GM23338 (cell line): ENCODE measurements at regions not wholly inside any gene's neighbourhood (a gene's known extent, or its start where the extent isn't known, plus 50 kb on each side); places are given as distances from the start of the nearest gene placed in this dataset.

Source experiments
- CTCF ChIP-seq, 2 experiments: fragments of 200-600 bp in 1 of 2; sonication (generic) in 1 of 2; conservative IDR thresholded peaks; 2 replicates each; pipeline versions ENCODE4 v1.5.1 to v1.6.1; 2016 to 2017; ENCODE audit warnings: antibody characterized with exemption in 2 of 2, low read depth in 2 of 2, mild to moderate bottlenecking in 2 of 2, moderate library complexity in 1 of 2
- EZH2 ChIP-seq: fragments of 200-600 bp; sonication (generic); IDR thresholded peaks from one replicate; pipeline ENCODE4 v1.8.0; 2017; ENCODE audit warnings: antibody characterized with exemption, mild to moderate bottlenecking, low read depth; ENCODE audit not compliant: unreplicated experiment
- POLR2AphosphoS5 ChIP-seq: IDR thresholded peaks from 2 replicates; pipeline ENCODE4 v1.6.1; 2016; ENCODE audit warnings: antibody characterized with exemption, low read depth
- REST ChIP-seq: IDR thresholded peaks from one replicate; pipeline ENCODE4 v1.6.1; 2018; ENCODE audit warnings: antibody characterized with exemption; ENCODE audit not compliant: unreplicated experiment
- ZNF331 ChIP-seq: fragments of 250-450 bp; sonication (Bioruptor Pico); IDR thresholded peaks from 2 replicates; pipeline ENCODE4 v1.5.0; 2020; ENCODE audit warnings: low read depth, mild to moderate bottlenecking, moderate library complexity

GRCh38 chr9:12232836-12233235, 460.3 kb upstream of the TYRP1 start:
- TF ChIP-seq CTCF (conservative IDR thresholded peaks at IDR 0.05; ENCODE audit: low read depth in 2 of 2) (no peak), POLR2AphosphoS5 (no peak), EZH2 (no peak), ZNF331 (CRISPR knock-in tag) (no peak), REST (no peak)
